ENCODE measurements at regions not wholly inside any gene's neighbourhood (a gene's known extent, or its start where the extent isn't known, plus 50 kb on each side); places are given as distances from the start of the nearest gene placed in this dataset.

DNA sequence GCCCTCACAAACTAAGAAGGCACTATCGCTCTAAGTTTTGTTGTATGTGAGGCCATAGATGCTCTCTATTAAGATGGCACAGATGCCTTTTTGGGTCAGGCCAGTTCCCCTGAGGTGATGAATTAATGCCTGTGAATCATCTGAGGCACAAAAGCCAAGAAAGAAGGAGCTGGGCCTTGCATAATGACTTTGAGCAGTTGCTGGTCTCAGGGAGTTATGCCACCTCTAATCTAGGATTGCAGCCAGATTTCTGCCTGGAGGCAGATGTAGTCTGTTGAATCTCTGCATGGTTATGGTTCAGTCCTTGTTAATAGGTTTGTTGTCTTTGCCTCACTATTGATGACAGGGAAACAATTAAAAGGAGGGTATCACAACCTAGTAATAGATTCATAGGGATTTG is 168.1 kb upstream of the CHRM3 start:
- no peak for DNase-seq (ENCODE audit: low read depth in 2 of 2)

DNA sequence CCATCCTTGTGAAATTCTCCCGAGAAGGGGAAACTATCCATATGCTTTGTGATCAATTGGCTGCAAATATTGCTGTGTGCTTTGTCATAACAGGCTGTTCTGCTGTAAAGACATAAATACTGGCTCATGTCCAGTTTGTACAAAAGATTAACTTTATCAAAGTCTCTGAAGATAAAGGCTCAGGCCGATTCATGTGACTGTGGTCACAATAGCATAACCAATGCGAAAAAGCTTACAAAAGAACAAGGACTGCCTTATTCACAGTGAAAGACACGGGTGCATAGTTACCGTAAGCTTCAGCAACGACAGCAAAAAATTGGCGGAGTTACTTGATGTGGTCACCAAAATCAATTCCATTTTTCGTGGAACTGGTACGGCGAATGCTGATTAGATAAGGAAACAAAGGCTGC is 173.6 kb upstream of the CHRM3 start:
- DNase-seq (ENCODE audit: low read depth in 2 of 2) = no peak

DNA sequence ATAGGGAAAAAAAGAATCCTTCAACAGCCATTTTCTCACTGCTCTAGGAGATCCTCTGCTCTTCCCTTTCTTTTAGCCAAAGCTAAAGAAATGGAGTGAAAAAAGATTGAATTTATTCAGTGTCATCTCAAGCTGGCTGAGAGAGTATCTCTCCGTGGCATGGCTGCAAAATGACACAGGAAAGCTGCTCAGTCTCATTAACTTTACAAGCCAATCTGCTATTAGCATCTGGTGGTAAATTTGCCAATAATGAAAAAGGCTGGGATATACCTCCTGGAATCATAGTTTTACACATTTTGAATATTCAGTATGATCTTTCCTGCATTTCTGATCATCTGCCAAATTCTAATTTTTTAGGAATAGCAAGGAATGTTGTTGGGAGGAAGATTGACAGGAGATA is 176.8 kb upstream of the CHRM3 start:
- DNase-seq (ENCODE audit: low read depth in 2 of 2) = no peak

DNA sequence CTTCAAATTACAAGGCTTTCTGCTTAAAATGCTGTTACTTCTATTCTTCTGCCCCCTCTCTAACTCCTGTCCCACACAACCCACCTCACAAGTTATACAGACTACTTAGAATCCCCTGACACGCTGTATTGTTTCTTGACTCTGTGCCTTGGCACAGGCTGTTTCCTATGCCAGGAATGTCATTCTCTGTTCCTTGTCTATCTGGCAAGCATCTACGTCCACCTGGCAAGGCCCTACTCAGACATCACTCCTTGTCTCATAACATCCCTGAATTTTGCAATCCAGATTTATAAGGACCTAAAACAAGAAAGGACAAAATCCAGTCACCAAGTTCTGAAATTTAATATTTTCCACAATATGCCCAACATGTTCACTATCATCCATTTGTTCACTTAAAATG is 182.0 kb upstream of the CHRM3 start:
- DNase-seq (ENCODE audit: low read depth in 2 of 2) = no peak

DNA sequence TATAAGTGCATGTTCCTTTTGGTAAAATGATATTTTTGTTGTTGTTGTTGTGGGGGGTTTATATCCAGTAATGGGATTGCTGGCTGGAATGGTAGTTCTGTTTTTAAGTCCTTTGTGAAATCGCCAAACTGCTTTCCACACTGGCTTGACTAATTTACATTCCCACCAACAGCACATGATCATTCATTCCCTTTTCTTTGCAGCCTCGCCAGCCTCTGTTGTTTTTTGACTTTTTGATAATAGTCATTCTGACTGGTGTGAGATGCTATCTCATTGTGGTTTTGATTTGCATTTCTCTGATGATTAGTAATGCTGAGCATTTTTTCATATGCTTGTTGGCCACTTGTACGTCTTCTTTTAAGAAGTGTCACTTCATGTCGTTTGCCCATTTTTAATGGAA is 188.5 kb upstream of the CHRM3 start:
- DNase-seq (ENCODE audit: low read depth in 2 of 2) = no peak

DNA sequence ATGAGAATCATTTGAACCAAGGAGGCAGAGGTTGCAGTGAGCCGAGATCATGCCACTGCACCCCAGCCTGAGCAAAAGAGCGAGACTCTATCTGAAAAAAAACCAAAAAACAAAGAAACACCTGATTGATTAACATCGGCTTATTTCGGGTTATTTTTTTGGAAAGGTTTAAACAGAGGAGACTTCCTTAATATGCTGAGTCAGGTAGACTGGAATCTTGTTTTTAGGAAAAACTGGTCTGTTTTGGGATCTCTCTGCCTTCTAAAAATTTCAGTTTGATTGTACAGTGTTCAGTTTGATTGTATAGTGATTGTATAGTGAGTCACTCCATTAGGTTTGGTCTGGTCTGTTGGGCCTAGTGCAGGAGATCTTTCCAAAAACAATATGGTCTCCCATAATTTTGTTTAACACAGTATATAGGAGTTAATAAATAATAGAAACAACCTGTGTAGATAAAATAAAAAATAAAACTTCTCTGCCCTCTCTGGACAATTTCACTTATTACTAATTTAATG is 196.3 kb upstream of the CHRM3 start:
- DNase-seq (ENCODE audit: low read depth in 2 of 2) = no peak

DNA sequence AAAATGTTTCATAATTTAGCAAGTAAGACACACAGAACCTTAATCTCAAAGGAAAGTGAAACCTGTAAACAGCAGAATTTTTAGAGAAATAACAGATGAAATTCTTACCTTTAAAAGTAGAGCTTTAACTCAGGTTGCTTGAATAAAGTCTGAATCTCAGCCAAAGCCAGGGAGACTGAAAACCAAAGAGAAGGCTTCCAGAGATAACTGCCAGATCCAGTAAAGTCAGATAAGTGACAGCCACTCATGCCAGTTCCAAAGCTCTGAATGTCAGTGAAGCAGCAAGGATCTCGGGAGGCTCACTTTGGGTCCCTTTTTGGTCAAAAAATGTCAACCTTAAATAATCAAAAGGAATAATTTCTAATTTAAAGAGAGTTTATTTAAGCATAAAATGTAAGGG is 199.9 kb upstream of the CHRM3 start:
- DNase-seq (ENCODE audit: low read depth in 2 of 2) = no peak

DNA sequence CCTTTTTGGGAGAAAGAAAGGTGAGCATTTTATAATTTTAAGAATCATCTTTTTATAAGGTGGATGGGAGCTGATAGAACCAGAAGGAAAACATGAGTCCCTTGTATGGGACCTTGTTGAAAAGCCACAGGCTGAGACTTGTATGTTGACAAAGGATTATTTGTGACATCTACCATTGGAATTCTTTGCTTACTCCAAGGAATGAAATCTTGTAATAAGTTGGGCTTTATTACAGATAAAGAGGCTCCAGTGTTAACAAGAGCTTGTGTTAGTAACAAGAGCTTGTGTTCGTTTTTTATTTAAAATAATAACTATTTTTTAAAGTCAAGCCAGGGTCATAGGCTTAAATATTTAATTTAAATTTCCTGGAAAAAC is 201.1 kb upstream of the CHRM3 start:
- DNase-seq (ENCODE audit: low read depth in 2 of 2) = no peak

DNA sequence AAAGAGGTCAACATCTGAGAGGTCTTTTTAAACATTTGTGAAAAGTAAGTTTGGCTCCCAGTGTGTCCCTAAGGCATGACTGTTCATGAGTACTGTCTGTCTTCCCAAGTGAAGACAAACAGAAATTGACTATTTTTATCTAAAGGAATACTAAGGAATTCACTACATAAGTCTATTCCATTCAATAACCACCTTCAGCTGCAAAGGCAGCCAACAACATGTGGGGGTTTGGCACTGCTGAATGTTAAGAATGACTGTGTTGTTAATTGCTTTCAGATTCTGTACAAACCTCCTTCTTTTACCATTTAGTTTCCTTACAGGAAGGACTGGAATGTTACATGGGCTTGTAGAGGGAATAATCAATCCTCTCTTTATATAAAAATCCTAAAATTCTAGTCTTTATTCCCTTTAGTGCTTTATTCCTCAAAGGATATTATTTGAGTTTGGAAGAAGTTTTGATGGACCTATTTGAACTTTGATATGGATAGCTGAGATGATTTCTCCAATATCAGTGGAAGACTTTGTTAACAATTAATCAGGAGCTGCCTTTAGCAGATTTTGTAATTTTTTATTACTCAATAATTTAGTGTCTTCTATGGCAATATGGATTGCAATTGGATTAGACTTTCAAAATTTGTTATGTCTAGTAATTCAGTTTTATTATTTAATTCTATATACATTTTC is 201.7 kb upstream of the CHRM3 start:
- DNase-seq (ENCODE audit: low read depth in 2 of 2) = peak; percentile 20 to 21

DNA sequence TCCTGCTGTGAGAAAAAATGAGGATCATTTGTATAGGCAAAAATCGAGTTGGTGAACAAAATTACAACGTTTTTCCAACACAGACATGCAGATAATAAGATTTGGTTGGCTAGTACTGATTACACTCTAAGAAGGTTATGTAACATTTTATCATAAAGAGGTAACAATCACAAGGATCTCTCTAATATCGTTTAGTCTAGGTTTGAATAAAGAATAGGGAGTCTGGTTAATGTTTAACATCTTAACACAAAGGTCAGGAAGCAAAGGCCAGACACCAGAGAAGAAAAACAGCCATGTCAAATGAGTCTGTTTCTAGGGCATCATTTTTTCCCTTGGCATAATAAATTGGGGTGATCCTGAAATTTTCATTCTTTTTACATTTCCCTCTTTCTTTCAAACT is 207.4 kb upstream of the CHRM3 start:
- DNase-seq (ENCODE audit: low read depth in 2 of 2) = no peak

DNA sequence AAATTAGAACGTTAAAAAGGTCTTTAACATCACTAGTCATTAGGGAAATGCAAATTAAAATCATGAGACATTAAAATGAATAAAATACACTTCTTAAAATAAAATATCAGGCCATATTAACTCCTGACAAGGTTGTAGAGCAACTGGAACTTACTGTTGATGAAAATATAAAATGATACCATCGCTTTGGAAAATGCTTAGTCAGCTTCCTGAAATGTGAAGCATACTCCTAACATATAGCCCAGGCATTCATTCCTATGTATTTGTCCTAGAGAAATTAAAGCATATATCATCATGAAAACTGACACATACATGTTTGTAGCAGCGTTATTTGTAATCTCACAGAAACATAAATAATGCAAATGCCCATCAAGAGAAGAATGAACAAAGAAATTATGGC is 211.5 kb upstream of the CHRM3 start:
- DNase-seq (ENCODE audit: low read depth in 2 of 2) = no peak

DNA sequence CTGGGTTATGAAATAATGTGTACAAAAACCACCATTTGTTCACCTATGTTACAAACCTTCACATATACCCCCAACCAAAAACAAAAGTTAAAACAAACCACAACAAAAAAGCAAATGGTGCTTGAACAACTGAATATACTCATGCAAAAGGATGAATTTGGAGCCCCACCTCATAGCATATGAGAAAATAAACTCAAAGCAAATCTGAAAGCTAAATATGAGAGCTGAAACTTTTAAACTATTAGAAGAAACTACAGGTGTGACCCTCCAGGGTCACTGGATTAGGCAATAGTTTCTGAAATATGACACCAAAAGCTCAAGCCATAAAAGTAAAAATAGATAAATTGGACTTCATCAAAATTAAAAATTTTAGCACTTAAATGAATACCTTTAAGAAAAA is 215.5 kb upstream of the CHRM3 start:
- DNase-seq (ENCODE audit: low read depth in 2 of 2) = no peak

DNA sequence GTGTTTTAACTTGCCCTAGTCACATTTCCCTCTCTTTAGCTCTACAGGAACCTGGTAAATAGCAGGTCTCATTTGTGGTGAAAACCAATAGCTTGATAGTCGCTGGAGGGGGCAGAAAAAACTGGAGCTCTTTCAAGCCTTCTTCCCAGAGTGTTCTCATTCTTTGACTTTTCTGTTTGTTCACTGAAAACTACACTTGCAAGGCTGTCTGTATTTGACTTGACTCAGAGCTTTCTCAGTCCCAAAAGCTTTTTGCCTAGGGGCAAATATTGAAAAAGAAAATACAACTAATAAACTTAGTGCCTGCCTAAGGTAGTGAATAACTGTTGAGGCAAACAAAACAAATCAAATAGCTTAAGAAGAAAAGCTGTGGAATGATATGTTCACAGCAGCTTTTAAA is 217.1 kb upstream of the CHRM3 start:
- DNase-seq (ENCODE audit: low read depth in 2 of 2) = no peak

DNA sequence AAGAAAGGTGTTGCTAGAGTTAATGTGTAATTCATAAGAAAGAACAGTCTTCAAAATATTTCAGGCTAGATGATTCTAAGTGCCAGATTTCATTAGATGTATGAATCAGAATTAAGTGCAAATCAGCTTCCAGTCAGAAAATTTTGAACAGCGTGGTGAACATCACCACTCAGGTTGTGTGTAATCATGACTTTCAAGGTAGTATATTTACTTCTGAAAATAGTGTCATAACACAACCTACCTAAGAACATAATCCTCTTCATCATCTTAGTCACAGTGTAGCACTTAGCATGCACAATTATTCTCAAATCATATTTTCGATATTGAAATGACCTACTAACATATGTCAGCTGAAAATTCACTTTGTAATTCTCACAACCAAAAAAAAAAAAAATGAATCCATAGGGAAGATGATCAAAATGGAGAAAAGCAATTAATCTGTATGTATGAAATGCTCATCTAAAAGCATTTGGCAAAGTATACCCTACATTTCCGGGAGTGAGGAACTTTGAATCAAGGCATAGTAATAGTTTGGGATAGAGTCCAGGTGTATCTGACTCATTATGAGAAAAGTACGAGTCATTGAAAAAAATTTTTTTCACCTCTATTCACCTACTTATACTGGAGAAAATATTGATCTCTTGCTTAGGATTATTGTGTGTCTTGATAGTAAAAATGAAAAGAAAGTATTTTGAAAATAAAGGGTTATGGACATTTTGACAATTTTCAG is 221.8 kb upstream of the CHRM3 start:
- DNase-seq (ENCODE audit: low read depth in 2 of 2) = no peak

DNA sequence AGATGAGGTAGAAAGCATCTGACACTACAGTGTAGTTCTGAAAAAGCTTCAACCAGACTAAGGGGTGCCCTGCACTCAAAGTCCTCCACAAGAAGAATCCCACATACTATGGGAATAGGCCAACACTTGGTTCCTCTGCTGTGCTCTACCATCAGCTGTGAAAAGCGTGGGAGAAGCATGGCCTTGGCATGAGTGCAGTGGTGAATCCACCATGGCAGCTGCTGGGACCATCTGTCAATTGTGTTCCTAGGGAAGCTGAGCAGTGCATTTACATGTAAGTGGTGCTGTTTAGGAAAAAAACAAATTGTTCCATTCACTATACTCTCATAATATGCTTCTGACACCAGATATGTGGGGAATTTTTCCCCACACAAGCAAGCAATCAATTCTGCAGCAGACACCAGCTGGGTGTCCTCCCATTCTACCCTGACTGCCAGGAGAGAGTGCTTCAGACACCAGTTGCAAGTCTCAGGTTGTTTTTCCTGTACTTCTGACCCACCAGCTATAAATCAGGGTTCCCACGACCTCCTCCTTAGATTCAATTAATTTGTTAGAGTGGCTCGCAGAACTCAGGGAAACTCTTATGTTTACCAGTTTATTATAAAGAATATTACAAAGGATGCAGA is 230.8 kb upstream of the CHRM3 start:
- no peak for DNase-seq (ENCODE audit: low read depth in 2 of 2)

DNA sequence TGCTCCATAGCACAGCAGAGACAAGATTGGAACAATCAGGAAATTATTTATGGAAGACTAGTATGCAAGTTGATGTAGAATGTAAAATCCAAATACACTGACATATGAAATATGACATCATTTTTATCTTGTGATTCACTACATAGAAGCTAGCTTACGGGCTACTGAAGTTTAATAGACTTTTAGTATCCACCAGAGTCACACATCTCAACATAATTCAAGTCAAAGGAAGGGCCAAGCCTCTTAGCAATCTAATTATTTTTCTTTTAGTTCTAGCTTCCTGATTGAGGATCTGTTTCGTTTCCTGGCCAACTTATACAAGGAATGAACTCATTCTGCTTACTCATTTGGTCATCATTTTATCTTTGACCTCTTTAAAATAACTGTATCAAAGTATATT is 234.4 kb upstream of the CHRM3 start:
- no peak for DNase-seq (ENCODE audit: low read depth in 2 of 2)

DNA sequence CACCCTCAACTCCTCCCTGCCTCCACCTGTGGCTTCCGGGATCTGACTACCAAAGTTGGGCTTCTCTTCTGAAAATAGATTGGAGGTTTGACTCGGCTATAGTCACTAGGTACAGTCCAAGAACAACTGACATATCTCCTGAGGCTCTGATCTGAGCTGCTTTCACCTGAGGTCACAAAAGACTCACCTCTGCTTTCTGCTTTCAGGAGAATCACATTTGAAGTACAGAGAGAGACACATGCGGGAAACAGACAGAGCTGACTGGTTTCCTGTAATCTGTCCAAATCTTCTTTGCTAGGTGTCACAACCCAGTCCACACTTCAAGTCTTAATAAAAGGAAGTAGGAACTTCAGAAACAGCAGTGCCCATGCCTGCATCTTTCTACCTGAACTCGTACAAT is 245.4 kb upstream of the CHRM3 start:
- DNase-seq (ENCODE audit: low read depth in 2 of 2) = no peak

DNA sequence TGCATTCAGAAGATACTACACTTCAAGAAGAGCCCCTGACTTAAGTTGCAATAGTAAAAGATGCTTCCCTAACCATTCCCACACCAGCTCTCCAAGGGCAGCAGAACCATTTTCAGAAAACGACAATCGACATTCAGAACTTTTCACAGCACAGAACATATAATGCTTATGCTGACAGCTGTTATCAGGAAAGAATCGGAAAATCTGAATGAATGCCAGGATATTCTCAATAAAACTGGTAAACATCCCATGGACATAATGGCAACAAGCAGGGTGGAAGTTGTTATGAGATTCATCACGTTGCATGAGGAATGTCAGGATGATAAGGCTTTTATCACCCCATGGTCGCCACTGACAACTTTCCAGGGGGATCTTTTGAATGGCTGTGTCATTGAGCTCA is 246.6 kb upstream of the CHRM3 start:
- no peak for DNase-seq (ENCODE audit: low read depth in 2 of 2)

DNA sequence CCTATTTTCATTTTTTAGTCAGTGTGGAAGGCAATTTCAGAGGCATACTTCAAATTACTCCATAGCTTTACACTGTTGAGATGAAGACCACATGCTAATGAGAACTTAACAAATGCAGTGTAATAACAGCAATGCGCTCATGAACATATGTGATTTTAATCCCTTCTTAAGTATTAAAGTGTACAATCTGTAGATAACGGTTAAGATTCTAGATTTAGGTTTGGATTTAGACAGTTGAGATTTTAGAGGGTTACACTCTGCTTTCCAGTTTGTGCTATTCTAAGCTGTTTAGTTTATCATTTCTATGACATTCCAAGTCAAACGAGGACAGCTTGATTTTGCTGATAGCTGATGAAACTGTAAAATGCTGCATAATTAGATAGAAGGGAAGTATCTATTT is 257.8 kb upstream of the CHRM3 start:
- no peak for DNase-seq (ENCODE audit: low read depth in 2 of 2)

DNA sequence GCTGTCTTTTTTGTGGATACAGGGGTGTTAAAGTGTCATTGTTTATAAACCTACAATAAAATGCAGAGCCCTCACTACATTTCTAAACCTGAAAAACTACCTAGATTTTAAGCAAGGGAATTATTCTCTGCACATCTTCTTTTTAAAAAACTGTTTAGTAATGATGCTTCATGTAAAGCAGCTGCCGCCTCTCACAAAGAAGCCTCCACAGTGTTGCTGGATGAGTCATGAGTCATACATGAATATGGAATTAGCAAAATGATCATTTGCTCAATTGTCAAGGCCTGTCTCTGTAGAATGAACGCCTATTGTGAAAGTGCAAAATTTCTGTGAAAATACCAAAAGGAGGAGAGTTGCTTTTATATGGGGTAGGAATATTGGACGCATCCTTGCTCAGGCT is 259.5 kb upstream of the CHRM3 start:
- peak; percentile 4 to 5 for DNase-seq (ENCODE audit: low read depth in 2 of 2)

DNA sequence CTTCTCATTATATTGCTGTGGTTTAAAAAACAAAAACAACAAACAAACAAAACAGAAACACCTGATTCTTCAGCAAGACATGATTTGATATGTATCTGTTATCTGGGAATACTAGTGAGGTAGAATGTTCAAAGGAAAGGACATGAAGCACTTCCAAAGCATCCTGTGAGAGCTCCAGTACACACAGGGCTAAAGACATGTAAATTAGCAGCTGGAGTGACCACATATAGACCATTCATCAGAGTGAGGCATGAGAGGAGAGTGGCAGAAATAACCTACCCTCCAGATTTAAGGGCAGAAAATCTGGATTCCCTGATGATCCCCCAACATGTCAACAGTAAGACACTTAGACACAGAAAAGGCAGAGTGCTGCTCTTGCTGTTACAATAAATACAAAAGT is 260.5 kb upstream of the CHRM3 start:
- no peak for DNase-seq (ENCODE audit: low read depth in 2 of 2)

DNA sequence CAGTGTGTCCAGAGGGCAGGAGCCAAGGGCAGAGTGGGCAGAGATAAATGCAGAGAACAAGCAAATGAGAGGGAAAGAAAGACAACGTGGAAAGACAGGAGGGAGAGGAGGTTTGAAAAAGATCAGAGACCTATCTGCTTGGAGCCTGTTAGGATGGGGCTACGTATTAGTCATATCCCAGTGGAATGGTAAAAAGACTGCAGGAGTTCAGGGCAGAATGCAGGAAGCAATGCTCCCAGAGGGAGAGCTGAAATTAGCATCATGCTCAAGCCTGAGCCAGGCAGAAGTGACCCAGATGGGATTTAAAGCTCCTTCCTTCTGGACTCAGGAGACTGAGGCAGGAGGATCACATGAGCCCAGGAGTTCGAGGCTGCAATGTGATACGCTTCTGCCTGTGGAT is 261.3 kb upstream of the CHRM3 start:
- DNase-seq (ENCODE audit: low read depth in 2 of 2) = peak in 1 of 2 experiments; percentile 7

DNA sequence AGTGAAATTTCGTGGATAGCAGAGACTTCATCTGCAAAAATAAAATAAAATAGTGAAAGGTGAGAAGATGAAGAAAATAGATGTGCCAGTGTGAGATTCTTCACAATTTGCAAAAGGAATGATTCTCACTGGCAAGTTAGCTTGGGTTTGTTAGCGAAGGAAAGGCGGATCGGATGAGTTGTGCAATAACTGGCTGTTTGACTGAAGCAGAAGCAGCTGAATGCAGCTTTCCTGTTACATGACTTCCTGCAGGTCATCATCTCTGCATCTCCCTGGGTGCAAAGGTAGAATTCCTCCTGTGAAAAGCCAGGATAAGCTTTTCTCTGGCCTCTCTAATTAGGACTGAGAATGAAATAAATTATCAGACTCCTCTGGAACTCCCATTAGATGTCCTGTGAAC is 263.1 kb upstream of the CHRM3 start:
- no peak for DNase-seq (ENCODE audit: low read depth in 2 of 2)

Measured in fibroblast of skin of left biceps (primary cell).